RWPE2 (cell line): ENCODE measurements at regions not wholly inside any gene's neighbourhood (a gene's known extent, or its start where the extent isn't known, plus 50 kb on each side); places are given as distances from the start of the nearest gene placed in this dataset.

Source experiments
- ATAC-seq: fragments of 200-7000 bp; cut with Tn5 transposase; 3 replicates; pipeline ENCODE4 v1.9.1; 2021; ENCODE audit warnings: low read depth
- DNase-seq: peaks from one replicate; pipeline ENCODE4 v3.0.0-alpha.2; 2020; ENCODE audit warnings: low spot score
- H3K27ac ChIP-seq: fragments of 450-650 bp; 2 replicates; pipeline ENCODE4 v1.5.1; 2017; ENCODE audit warnings: mild to moderate bottlenecking; ENCODE audit not compliant: poor library complexity, severe bottlenecking
- H3K27me3 ChIP-seq: fragments of 250-450 bp; sonication (Bioruptor Pico); 2 replicates; pipeline ENCODE4 v1.5.1; 2021; ENCODE audit warnings: mild to moderate bottlenecking, moderate library complexity; ENCODE audit not compliant: insufficient read depth, poor library complexity, severe bottlenecking
- H3K36me3 ChIP-seq: fragments of 250-450 bp; sonication (Bioruptor Pico); 2 replicates; pipeline ENCODE4 v1.5.1; 2020; ENCODE audit warnings: low read depth, mild to moderate bottlenecking, moderate library complexity
- H3K4me1 ChIP-seq: fragments of 250-450 bp; sonication (Bioruptor Pico); 2 replicates; pipeline ENCODE4 v1.5.1; 2021; ENCODE audit warnings: mild to moderate bottlenecking, moderate library complexity; ENCODE audit not compliant: insufficient read depth, poor library complexity, severe bottlenecking
- H3K4me3 ChIP-seq: fragments of 250-450 bp; sonication (Bioruptor Pico); 2 replicates; pipeline ENCODE4 v1.5.1; 2021; ENCODE audit warnings: mild to moderate bottlenecking, moderate library complexity; ENCODE audit not compliant: severe bottlenecking
- H3K9me3 ChIP-seq: fragments of 250-450 bp; sonication (Bioruptor Pico); 2 replicates; pipeline ENCODE4 v1.5.1; 2021; ENCODE audit warnings: mild to moderate bottlenecking, moderate library complexity; ENCODE audit not compliant: severe bottlenecking
- CTCF ChIP-seq: fragments of 450-650 bp; IDR thresholded peaks from one replicate; pipeline ENCODE4 v1.5.1; 2017; ENCODE audit warnings: mild to moderate bottlenecking, moderate library complexity; ENCODE audit not compliant: poor library complexity, severe bottlenecking

GRCh38 chr4:81600520-81601357 is 129.0 kb upstream of the RASGEF1B start:
- no peak for TF ChIP-seq CTCF
- ATAC-seq (peak; percentile 38; the same call in 2 of the 3 replicates), DNase-seq (no peak)
- Histone ChIP-seq H3K9me3 (no peaks in the 10 kb centered on the region), H3K4me3 (no peak overlapping the region), H3K4me1 (no peaks in the 10 kb centered on the region), H3K27ac (no peak overlapping the region), H3K36me3 (no peaks in the 10 kb centered on the region), H3K27me3 (no peaks in the 10 kb centered on the region)

GRCh38 chr4:81599742-81600380 is 128.2 kb upstream of the RASGEF1B start:
- no peak for TF ChIP-seq CTCF
- H3K4me3 ChIP-seq, result no peak overlapping the region
- no peak for ATAC-seq

GRCh38 chr4:81595798-81596610 is 124.3 kb upstream of the RASGEF1B start:
- Histone ChIP-seq H3K4me1 (no peaks in the 10 kb centered on the region), H3K9me3 (no peaks in the 10 kb centered on the region), H3K36me3 (no peaks in the 10 kb centered on the region), H3K4me3 (no peak overlapping the region), H3K27me3 (no peaks in the 10 kb centered on the region), H3K27ac (no peak overlapping the region)
- DNase-seq (no peak), ATAC-seq (no peak)
- no peak for TF ChIP-seq CTCF

More at GRCh38 chr4:81599742-81600380, 128.2 kb upstream of the RASGEF1B start:
- no peaks in the 10 kb centered on the region for H3K9me3 ChIP-seq
- no peaks in the 10 kb centered on the region for H3K4me1 ChIP-seq
- no peak for DNase-seq
- H3K36me3 ChIP-seq, result no peaks in the 10 kb centered on the region
- H3K27me3 ChIP-seq, result no peaks in the 10 kb centered on the region
- no peak overlapping the region for H3K27ac ChIP-seq

GRCh38 chr4:81595287-81595686 is 123.6 kb upstream of the RASGEF1B start:
- ATAC-seq, result no peak
- TF ChIP-seq CTCF, result no peak

More at GRCh38 chr4:81595287-81595686, 123.6 kb upstream of the RASGEF1B start:
- no peaks in the 10 kb centered on the region for H3K36me3 ChIP-seq
- H3K27ac ChIP-seq, result no peak overlapping the region
- H3K4me1 ChIP-seq, result no peaks in the 10 kb centered on the region
- no peaks in the 10 kb centered on the region for H3K27me3 ChIP-seq
- no peaks in the 10 kb centered on the region for H3K9me3 ChIP-seq
- DNase-seq, result no peak
- no peak overlapping the region for H3K4me3 ChIP-seq
